NCI-H82 treated with DMSO at 0.1 percent for 48 hours (cell line): ENCODE measurements at regions not wholly inside any gene's neighbourhood (a gene's known extent, or its start where the extent isn't known, plus 50 kb on each side); places are given as distances from the start of the nearest gene placed in this dataset.

Experiments
- DNase-seq: peaks from one replicate; lab custom pipeline; 2025; ENCODE audit not compliant: unreplicated experiment; lab: John Stamatoyannopoulos, UW

GRCh38 chr9:115912086-115912485 is 241.5 kb upstream of the PAPPA start:
- DNase-seq, result no peak

- DNase-seq, result no peak
These were observed 239.9 kb upstream of the PAPPA start for GRCh38 chr9:115913696-115914095.

DNA sequence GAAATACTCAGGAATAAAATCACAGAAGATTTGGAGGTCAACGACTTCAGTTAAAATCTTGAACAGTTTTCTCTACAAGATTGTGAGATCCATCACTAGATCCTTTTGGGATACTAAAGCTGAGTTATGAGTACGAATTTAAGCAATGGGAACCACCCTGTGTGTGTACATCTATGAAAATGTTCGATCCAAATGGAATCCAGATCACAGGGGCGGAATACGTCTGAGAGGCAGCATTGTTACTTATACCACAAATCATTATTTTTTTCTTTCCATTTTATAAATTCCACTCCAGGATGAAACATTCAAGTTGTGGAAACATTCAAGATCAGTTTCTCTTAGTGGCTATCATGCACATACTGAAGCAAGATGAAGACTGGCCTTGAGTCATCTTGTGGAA is 239.3 kb upstream of the PAPPA start:
- no peak for DNase-seq

DNA sequence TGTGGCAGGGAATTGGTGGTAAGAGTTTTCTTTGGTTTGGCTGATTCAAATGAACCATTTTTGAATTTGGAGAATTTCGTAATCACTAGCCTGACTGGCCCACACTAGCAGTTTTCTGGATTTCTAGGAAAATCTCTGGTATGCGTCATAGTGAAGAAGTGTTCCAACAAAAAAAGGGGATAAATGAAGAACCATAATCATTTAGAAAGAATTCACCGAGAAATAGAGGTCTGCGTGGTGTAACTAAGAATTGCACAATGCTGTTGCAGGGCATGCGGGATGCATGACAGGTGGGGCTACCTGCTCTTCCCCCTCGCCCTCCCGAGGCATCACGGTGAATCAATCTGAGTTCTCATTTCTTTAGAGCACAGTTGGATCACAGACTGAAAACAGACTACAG is 232.3 kb upstream of the PAPPA start:
- no peak for DNase-seq

GRCh38 chr9:115922444-115922843 is 231.1 kb upstream of the PAPPA start:
- DNase-seq, result no peak

DNA sequence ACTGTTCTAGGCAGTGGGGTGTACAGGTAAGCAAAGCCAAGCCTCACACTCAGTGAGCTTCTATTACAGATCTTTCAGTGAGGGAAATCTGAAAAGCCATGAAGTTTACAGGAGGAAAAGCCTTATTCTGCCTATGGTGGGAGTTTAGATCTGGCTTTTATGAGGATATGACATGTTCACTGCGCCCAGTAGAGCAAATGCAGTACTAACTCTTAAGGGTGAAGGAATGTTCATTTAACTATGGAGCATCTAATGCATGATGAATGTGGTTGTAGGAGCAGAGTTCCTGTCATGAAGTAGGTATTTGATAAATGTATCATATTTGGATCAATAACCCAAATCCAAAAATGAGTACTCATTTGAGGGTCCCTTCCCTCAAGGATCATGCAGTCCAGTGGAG is 230.2 kb upstream of the PAPPA start:
- DNase-seq, result no peak

DNA sequence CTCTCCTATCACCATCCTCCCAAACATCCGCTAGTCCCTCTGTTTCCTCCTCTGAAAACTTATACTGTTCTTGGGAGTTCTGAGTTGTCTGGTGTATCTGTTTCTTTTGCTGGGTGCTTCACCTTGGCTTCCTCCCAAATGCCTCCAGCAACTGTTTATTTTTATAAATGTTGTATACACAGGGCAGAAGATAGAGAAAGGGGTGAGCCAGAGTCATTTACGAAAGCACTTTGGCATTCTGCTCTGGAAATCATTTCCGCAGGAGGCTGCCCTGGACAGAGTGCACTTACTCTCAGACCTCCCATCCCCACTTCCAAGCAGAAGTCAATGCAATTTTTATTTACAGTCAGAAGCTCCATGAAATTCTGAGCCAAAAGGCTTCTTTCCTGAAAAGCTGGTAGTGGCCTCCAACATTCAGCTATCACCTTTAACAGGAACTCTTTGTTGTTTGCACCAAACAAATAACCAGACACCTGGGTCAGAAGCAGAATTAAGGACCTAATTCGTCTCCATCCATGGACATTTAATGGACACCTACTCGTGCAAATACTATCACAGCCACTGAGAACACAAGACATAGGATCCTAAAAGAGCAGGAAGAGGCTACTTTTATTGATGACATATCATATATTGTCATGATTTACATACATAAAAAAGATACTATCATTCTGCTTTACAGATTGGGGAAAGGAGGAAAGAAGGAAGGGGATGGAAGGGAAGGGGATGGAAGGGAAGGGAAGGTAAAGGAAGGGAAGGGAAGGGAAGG is 229.5 kb upstream of the PAPPA start:
- DNase-seq, result no peak

DNA sequence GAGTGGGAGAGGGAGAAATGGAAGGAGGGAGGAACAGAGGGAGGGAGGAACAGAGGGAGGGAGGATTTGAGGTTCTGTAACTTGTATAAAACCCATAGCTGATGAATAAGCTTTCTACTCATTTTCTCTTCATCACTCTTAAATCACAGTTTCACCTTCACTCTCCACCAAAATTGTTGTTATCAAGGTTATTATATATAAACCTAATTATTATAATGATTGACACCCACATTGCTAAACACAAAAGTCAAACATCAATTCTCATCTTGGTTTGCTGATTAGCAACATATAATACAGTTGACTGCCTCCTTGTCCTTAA is 229.0 kb upstream of the PAPPA start:
- no peak for DNase-seq

- no peak for DNase-seq
These were observed 228.2 kb upstream of the PAPPA start for GRCh38 chr9:115925424-115925823.

DNA sequence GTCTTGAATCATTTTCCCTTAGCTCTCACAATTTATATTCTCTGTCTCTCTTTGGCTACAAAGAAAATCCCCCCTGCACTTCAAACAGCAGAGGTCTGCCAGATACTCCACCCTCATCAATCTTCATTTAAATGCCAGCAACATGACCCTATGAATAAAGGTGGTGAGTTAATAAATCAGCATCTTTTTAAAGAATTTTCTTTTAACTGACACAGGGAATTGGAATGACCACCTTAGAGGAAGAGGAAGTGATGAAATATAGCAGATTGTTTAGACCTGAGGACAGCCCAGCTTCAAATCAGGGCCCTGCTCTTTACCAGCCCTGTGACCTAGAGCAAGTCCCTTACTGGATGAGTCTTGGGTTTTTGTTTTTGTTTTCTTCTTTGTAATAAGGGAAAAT is 223.1 kb upstream of the PAPPA start:
- no peak for DNase-seq

DNA sequence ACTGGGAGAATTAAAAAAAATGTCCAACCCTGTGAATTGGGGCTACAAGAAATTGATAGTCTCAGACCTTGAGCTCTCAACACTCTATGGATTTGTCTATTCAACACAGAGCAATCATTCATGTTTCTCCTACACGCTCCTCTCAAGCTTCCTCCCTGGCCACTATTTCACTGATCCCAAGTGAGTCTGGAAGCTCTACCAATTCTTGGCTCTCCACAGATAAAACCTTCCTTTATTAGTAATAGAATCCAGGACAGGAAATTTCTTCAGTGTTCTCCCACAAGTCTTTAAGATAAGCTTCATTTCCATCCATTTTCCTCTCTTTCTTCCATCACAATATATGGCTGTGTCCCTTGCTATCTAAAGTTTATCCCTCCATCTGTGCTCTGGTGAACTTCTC is 215.1 kb upstream of the PAPPA start:
- DNase-seq, result no peak

GRCh38 chr9:115939065-115939765 is 214.4 kb upstream of the PAPPA start:
- DNase-seq, result no peak

GRCh38 chr9:115941561-115942315 is 211.9 kb upstream of the PAPPA start:
- DNase-seq, result no peak

GRCh38 chr9:115943431-115944165 is 210.0 kb upstream of the PAPPA start:
- no peak for DNase-seq

GRCh38 chr9:115944166-115944948 is 209.2 kb upstream of the PAPPA start:
- DNase-seq, result no peak

DNA sequence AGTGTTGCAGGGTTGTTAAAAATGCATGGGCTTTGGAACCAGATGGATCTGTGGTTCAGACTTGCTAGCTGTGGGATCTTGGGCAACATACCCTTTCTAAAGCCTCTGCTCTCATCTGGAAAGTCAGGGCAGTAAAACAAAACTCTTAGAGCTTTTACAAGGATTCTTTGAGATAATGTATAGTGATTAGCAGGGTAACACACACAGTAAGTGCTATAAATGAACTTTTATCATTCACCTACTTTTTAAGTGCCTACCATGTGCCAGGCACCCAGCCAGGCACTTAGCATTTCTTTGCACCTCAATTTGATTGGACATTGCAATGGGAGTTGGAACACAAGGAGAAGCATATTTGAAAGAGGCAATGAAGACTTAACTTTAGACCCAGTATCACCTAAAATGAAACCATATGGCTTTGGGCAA is 208.6 kb upstream of the PAPPA start:
- DNase-seq, result no peak

GRCh38 chr9:115946530-115946929 is 207.1 kb upstream of the PAPPA start:
- no peak for DNase-seq

GRCh38 chr9:115951977-115952376 is 201.6 kb upstream of the PAPPA start:
- DNase-seq, result no peak

DNA sequence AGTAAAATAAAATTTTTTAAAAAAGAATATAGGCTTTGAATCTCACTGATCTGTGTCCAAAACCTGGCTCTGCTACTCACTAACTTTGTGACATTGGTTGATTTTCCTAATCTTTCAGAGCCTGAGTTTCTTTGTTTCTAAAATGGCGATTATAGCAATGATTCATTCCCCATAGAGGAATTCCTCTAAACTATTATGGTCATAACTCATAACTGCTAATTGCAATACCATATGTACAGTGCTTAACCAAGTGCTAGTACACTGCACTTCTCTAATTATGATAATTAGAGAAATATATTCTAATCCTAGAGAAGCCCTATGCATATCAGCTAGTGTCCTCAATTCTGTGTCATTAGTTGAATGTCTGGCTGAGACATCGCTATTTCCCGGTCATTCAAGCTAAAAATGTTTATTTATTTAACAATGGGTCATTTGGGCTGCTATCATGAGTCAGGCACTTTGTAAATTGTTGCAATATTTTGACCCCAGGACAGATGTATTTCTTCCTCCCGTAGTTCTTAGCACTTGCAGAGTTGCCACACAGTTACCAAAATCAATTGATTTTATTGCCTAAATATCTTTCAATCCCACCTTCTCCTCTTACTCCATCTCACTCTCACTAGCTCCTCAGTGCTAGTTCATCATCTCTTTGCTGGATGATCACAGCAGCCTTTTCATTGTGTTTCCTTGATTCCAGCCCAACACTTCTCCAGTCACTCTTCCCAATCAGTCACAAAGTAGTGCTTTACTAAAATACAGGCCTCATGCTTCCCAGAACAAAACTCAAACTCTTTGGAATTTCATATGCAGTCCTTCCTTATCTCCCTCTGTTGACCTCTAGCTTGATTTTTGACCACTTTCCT is 200.9 kb upstream of the PAPPA start:
- DNase-seq, result no peak

DNA sequence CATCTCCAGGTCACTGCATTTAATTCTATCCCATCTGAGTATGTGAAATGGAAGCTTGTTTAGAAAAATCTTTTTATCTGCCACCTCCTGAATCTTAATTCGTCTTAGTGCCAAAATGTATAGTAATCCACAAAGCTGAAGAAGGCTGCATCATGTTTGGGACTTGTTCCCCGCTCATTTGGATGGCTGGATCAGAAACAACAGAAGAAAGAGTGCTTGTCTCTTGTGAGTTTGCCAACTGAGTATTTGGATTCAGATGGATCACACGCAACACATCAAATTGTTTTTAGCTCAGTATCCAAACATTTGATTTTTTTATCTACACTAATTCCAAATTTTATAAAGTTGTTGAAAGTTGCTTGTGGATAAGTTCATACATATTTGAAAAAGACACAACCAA is 197.2 kb upstream of the PAPPA start:
- DNase-seq, result no peak
